GM08714 (cell line): ENCODE measurements at regions not wholly inside any gene's neighbourhood (a gene's known extent, or its start where the extent isn't known, plus 50 kb on each side); places are given as distances from the start of the nearest gene placed in this dataset.
"Not testable (repeated sequence)": the region's sequence is repeated elsewhere in the genome, so short reads cannot be mapped to it uniquely, and the experiment has no call there.

Source experiments
- H3K4me3 ChIP-seq: fragments of 200-500 bp; sonication (Bioruptor generic); 2 replicates; pipeline ENCODE4 v1.5.1; 2014; ENCODE audit warnings: mild to moderate bottlenecking, low read length, inconsistent platforms
- ZNF274 ChIP-seq: IDR thresholded peaks from 2 replicates; pipeline ENCODE4 v1.6.1; 2012; ENCODE audit warnings: mild to moderate bottlenecking, low read depth, low read length

- 0 out of 2 replicates have a peak overlapping the region, but pooled peaks have one; percentile 34 for H3K4me3 ChIP-seq
- TF ChIP-seq ZNF274: no peak
Observed at GRCh38 chr6:56814308-56814707, 140.6 kb upstream of the BEND6 start.

- not testable (repeated sequence) for H3K4me3 ChIP-seq
Observed at GRCh38 chr6:56812851-56813250, 142.1 kb upstream of the BEND6 start.

- no peak overlapping the region for H3K4me3 ChIP-seq
- TF ChIP-seq ZNF274: no peak
Observed at GRCh38 chr6:56808871-56809359, 146.0 kb upstream of the BEND6 start.

GRCh38 chr6:56807989-56808337 is 146.9 kb upstream of the BEND6 start:
- no peak for TF ChIP-seq ZNF274
- no peak overlapping the region for H3K4me3 ChIP-seq

GRCh38 chr6:56807326-56807988 is 147.4 kb upstream of the BEND6 start:
- no peak overlapping the region for H3K4me3 ChIP-seq
- TF ChIP-seq ZNF274: no peak

GRCh38 chr6:56806368-56806767 is 148.5 kb upstream of the BEND6 start:
- no peak overlapping the region for H3K4me3 ChIP-seq
- no peak for TF ChIP-seq ZNF274

GRCh38 chr6:56804996-56805395 is 149.9 kb upstream of the BEND6 start:
- TF ChIP-seq ZNF274: no peak
- no peak overlapping the region for H3K4me3 ChIP-seq

- TF ChIP-seq ZNF274: no peak
- no peak overlapping the region for H3K4me3 ChIP-seq
Observed at GRCh38 chr6:56803594-56803993, 151.3 kb upstream of the BEND6 start.

- no peak overlapping the region for H3K4me3 ChIP-seq
- no peak for TF ChIP-seq ZNF274
Observed at GRCh38 chr6:56802584-56802983, 152.3 kb upstream of the BEND6 start.

GRCh38 chr6:56799989-56800388 is 154.9 kb upstream of the BEND6 start:
- TF ChIP-seq ZNF274: no peak
- no peak overlapping the region for H3K4me3 ChIP-seq

- no peak overlapping the region for H3K4me3 ChIP-seq
- TF ChIP-seq ZNF274: no peak
Observed at GRCh38 chr6:56798163-56798562, 155.5 kb upstream of the DST start.

GRCh38 chr6:56796196-56796532 is 153.5 kb upstream of the DST start:
- H3K4me3 ChIP-seq: no peak overlapping the region
- TF ChIP-seq ZNF274: no peak

GRCh38 chr6:56795466-56796195 is 152.9 kb upstream of the DST start:
- H3K4me3 ChIP-seq: no peak overlapping the region

GRCh38 chr6:56794421-56794820 is 151.7 kb upstream of the DST start:
- H3K4me3 ChIP-seq: no peak overlapping the region
- TF ChIP-seq ZNF274: no peak

More at GRCh38 chr6:56795466-56796195, 152.9 kb upstream of the DST start:
- no peak for TF ChIP-seq ZNF274

- TF ChIP-seq ZNF274: no peak
- H3K4me3 ChIP-seq: no peak overlapping the region
Observed at GRCh38 chr6:56793938-56794337, 151.2 kb upstream of the DST start.
